ENCODE measurements at regions not wholly inside any gene's neighbourhood (a gene's known extent, or its start where the extent isn't known, plus 50 kb on each side); places are given as distances from the start of the nearest gene placed in this dataset.

DNA sequence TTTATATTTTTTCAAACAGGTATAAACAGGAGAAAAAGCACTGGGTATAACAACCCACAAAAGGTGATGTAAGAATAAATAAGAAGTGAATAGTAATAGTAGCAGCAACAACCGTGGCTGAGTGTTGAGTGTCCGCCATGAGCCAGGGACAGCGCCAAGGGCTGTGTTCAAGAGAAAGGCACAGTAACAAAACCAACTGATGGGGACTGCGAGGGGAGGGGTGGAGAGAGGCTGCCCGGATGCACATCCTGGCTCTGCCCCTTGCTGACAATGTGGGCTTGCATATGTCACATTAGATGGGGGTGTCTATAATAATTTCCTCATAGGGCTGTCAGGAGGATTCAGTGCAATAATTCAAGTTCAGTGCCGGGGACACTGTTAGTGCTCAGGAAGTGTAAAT, 912.4 kb downstream of the VRK1 start:
- no peak overlapping the region for H3K27ac ChIP-seq (ENCODE audit: low read depth in 1 of 3, low read length in 2 of 3)
- no peaks in the 10 kb centered on the region for H3K27me3 ChIP-seq (ENCODE audit: control insufficient read depth in 3 of 3, insufficient read depth in 3 of 3, low read length in 3 of 3)
- H3K4me3 ChIP-seq (ENCODE audit: low read depth in 1 of 3, low read length in 3 of 3), result no peak overlapping the region
- WGBS, 3 donors, result 67 to 74% (median 72%) methylated on average over 6 of the region's 6 CpGs
- FAIRE-seq, result no peak
- DNase-seq, result peak in 1 of 2 donors; percentile 37
- no peaks in the 10 kb centered on the region for H3K36me3 ChIP-seq (ENCODE audit: control insufficient read depth in 3 of 3, insufficient read depth in 2 of 3, low read depth in 1 of 3, low read length in 3 of 3)
- H3K4me1 ChIP-seq (ENCODE audit: control insufficient read depth in 3 of 3, insufficient read depth in 2 of 3, low read depth in 1 of 3, low read length in 2 of 3), result no peaks in the 10 kb centered on the region
- no peaks in the 10 kb centered on the region for H3K9me3 ChIP-seq (ENCODE audit: control insufficient read depth in 2 of 2, insufficient read depth in 1 of 2, low read depth in 1 of 2, low read length in 1 of 2)

DNA sequence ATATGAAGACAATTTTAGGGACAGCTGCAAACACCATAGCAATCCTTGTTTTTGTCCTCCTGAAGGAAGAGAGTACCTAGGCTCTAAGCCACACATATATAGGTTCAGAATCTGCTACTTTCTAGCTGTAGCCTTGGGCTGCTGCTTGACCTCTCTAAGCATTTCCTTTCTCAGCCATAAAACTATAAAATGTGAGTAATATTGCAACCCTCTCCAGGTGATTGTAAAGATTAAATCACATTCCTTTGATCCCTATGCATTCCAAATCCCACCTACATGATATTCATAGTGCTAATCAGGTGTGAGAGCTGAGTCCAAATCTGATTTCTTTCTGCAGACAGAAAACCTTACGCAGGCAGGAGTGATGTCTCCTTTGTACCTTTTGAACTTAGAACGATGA, 913.5 kb downstream of the VRK1 start:
- DNase-seq, result peak in 1 of 2 donors; percentile 22
- no peaks in the 10 kb centered on the region for H3K4me1 ChIP-seq (ENCODE audit: control insufficient read depth in 3 of 3, insufficient read depth in 2 of 3, low read depth in 1 of 3, low read length in 2 of 3)
- no peak overlapping the region for H3K27ac ChIP-seq (ENCODE audit: low read depth in 1 of 3, low read length in 2 of 3)
- FAIRE-seq, result no peak
- WGBS, 3 donors, result 21 to 70% (median 40%) methylated on average over 2 of the region's 2 CpGs
- no peaks in the 10 kb centered on the region for H3K27me3 ChIP-seq (ENCODE audit: control insufficient read depth in 3 of 3, insufficient read depth in 3 of 3, low read length in 3 of 3)
- H3K36me3 ChIP-seq (ENCODE audit: control insufficient read depth in 3 of 3, insufficient read depth in 2 of 3, low read depth in 1 of 3, low read length in 3 of 3), result no peaks in the 10 kb centered on the region
- H3K4me3 ChIP-seq (ENCODE audit: low read depth in 1 of 3, low read length in 3 of 3), result no peak overlapping the region
- no peaks in the 10 kb centered on the region for H3K9me3 ChIP-seq (ENCODE audit: control insufficient read depth in 2 of 2, insufficient read depth in 1 of 2, low read depth in 1 of 2, low read length in 1 of 2)

GRCh38 chr14:97712471-97712870, 915.3 kb downstream of the VRK1 start:
- DNase-seq (no peak), FAIRE-seq (no peak)
- no peaks in the 10 kb centered on the region for H3K27me3 ChIP-seq (ENCODE audit: control insufficient read depth in 3 of 3, insufficient read depth in 3 of 3, low read length in 3 of 3)
- no peaks in the 10 kb centered on the region for H3K9me3 ChIP-seq (ENCODE audit: control insufficient read depth in 2 of 2, insufficient read depth in 1 of 2, low read depth in 1 of 2, low read length in 1 of 2)
- H3K4me3 ChIP-seq (ENCODE audit: low read depth in 1 of 3, low read length in 3 of 3), result no peak overlapping the region
- no peaks in the 10 kb centered on the region for H3K36me3 ChIP-seq (ENCODE audit: control insufficient read depth in 3 of 3, insufficient read depth in 2 of 3, low read depth in 1 of 3, low read length in 3 of 3)
- no peak overlapping the region for H3K27ac ChIP-seq (ENCODE audit: low read depth in 1 of 3, low read length in 2 of 3)
- no peaks in the 10 kb centered on the region for H3K4me1 ChIP-seq (ENCODE audit: control insufficient read depth in 3 of 3, insufficient read depth in 2 of 3, low read depth in 1 of 3, low read length in 2 of 3)

DNA sequence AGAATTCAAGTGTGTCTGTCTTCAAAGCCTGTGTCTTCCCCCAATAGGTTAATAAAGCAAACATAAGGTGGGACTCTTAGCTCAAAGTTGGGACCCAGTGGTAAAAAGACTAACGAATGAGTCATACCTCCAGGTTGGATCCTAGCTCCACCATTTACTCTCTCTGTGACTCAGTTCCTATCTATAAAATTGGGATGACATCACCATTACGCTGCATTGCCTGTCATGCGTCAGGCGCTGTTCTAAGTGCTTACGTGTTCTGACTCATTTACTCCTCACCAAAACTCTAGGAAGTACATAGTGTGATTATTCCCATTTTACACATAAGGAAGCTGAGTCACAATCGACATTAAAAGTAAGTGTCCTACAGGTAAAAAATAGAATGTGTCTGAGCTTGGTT, 915.8 kb downstream of the VRK1 start:
- Histone ChIP-seq H3K9me3 (ENCODE audit: control insufficient read depth in 2 of 2, insufficient read depth in 1 of 2, low read depth in 1 of 2, low read length in 1 of 2) (no peaks in the 10 kb centered on the region), H3K4me1 (ENCODE audit: control insufficient read depth in 3 of 3, insufficient read depth in 2 of 3, low read depth in 1 of 3, low read length in 2 of 3) (no peaks in the 10 kb centered on the region), H3K27ac (ENCODE audit: low read depth in 1 of 3, low read length in 2 of 3) (no peak overlapping the region), H3K4me3 (ENCODE audit: low read depth in 1 of 3, low read length in 3 of 3) (no peak overlapping the region), H3K27me3 (ENCODE audit: control insufficient read depth in 3 of 3, insufficient read depth in 3 of 3, low read length in 3 of 3) (no peaks in the 10 kb centered on the region), H3K36me3 (ENCODE audit: control insufficient read depth in 3 of 3, insufficient read depth in 2 of 3, low read depth in 1 of 3, low read length in 3 of 3) (no peaks in the 10 kb centered on the region)
- FAIRE-seq (no peak), DNase-seq (no peak)
- 68 to 84% (median 74%) methylated on average over 6 of the region's 6 CpGs for WGBS, 3 donors

- no peak for DNase-seq
- Histone ChIP-seq H3K36me3 (ENCODE audit: control insufficient read depth in 3 of 3, insufficient read depth in 2 of 3, low read depth in 1 of 3, low read length in 3 of 3) (no peaks in the 10 kb centered on the region), H3K9me3 (ENCODE audit: control insufficient read depth in 2 of 2, insufficient read depth in 1 of 2, low read depth in 1 of 2, low read length in 1 of 2) (no peaks in the 10 kb centered on the region), H3K27me3 (ENCODE audit: control insufficient read depth in 3 of 3, insufficient read depth in 3 of 3, low read length in 3 of 3) (no peaks in the 10 kb centered on the region), H3K4me3 (ENCODE audit: low read depth in 1 of 3, low read length in 3 of 3) (no peak overlapping the region), H3K4me1 (ENCODE audit: control insufficient read depth in 3 of 3, insufficient read depth in 2 of 3, low read depth in 1 of 3, low read length in 2 of 3) (no peaks in the 10 kb centered on the region), H3K27ac (ENCODE audit: low read depth in 1 of 3, low read length in 2 of 3) (no peak overlapping the region)
- 64 to 82% (median 73%) methylated on average over 1 of the region's 1 CpG for WGBS, 3 donors
- FAIRE-seq, result no peak
Observed at GRCh38 chr14:97718886-97719442, 921.8 kb downstream of the VRK1 start.

GRCh38 chr14:97719931-97720330, 922.7 kb downstream of the VRK1 start:
- H3K4me3 ChIP-seq (ENCODE audit: low read depth in 1 of 3, low read length in 3 of 3), result no peak overlapping the region

DNA sequence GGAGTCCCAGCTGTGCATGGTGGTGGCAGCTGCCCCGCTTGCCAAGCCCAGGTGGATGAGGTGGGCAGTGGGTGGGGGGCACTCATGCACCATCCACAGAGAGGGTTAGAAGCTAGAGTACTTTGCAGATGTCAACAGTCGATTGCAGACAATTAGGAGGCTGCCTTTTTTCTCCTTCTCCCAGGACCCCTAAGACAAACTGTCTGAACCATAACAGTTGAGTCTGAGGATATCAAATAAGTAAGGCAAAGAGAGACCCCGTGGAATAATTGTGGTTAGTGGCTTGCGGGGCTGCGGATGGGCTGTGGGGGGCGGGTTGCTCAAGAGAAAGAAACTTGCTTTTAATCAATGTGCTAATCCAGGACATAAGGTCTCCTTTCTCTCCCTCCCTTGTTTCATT, 926.2 kb downstream of the VRK1 start:
- H3K27ac ChIP-seq (ENCODE audit: low read depth in 1 of 3, low read length in 2 of 3), result no peak overlapping the region
- no peaks in the 10 kb centered on the region for H3K9me3 ChIP-seq (ENCODE audit: control insufficient read depth in 2 of 2, insufficient read depth in 1 of 2, low read depth in 1 of 2, low read length in 1 of 2)
- no peaks in the 10 kb centered on the region for H3K4me1 ChIP-seq (ENCODE audit: control insufficient read depth in 3 of 3, insufficient read depth in 2 of 3, low read depth in 1 of 3, low read length in 2 of 3)
- H3K36me3 ChIP-seq (ENCODE audit: control insufficient read depth in 3 of 3, insufficient read depth in 2 of 3, low read depth in 1 of 3, low read length in 3 of 3), result no peaks in the 10 kb centered on the region
- H3K4me3 ChIP-seq (ENCODE audit: low read depth in 1 of 3, low read length in 3 of 3), result no peak overlapping the region
- no peaks in the 10 kb centered on the region for H3K27me3 ChIP-seq (ENCODE audit: control insufficient read depth in 3 of 3, insufficient read depth in 3 of 3, low read length in 3 of 3)
- FAIRE-seq (no peak), DNase-seq (no peak)
- 67 to 75% (median 72%) methylated on average over 6 of the region's 6 CpGs for WGBS, 3 donors

More at GRCh38 chr14:97719931-97720330, 922.7 kb downstream of the VRK1 start:
- no peak overlapping the region for H3K27ac ChIP-seq (ENCODE audit: low read depth in 1 of 3, low read length in 2 of 3)
- DNase-seq (peak in 1 of 2 donors; percentile 12), FAIRE-seq (no peak)
- no peaks in the 10 kb centered on the region for H3K27me3 ChIP-seq (ENCODE audit: control insufficient read depth in 3 of 3, insufficient read depth in 3 of 3, low read length in 3 of 3)
- H3K9me3 ChIP-seq (ENCODE audit: control insufficient read depth in 2 of 2, insufficient read depth in 1 of 2, low read depth in 1 of 2, low read length in 1 of 2), result no peaks in the 10 kb centered on the region
- 22 to 74% (median 73%) methylated on average over 2 of the region's 2 CpGs for WGBS, 3 donors
- no peaks in the 10 kb centered on the region for H3K4me1 ChIP-seq (ENCODE audit: control insufficient read depth in 3 of 3, insufficient read depth in 2 of 3, low read depth in 1 of 3, low read length in 2 of 3)
- H3K36me3 ChIP-seq (ENCODE audit: control insufficient read depth in 3 of 3, insufficient read depth in 2 of 3, low read depth in 1 of 3, low read length in 3 of 3), result no peaks in the 10 kb centered on the region

- 71 to 78% (median 72%) methylated on average over 7 of the region's 7 CpGs for WGBS, 3 donors
- no peaks in the 10 kb centered on the region for H3K27me3 ChIP-seq (ENCODE audit: control insufficient read depth in 3 of 3, insufficient read depth in 3 of 3, low read length in 3 of 3)
- H3K4me3 ChIP-seq (ENCODE audit: low read depth in 1 of 3, low read length in 3 of 3), result no peak overlapping the region
- peak overlapping the region in 2 of 3 donors; percentile 8 to 82 for H3K27ac ChIP-seq (ENCODE audit: low read depth in 1 of 3, low read length in 2 of 3)
- no peaks in the 10 kb centered on the region for H3K36me3 ChIP-seq (ENCODE audit: control insufficient read depth in 3 of 3, insufficient read depth in 2 of 3, low read depth in 1 of 3, low read length in 3 of 3)
- no peak for DNase-seq
- H3K9me3 ChIP-seq (ENCODE audit: control insufficient read depth in 2 of 2, insufficient read depth in 1 of 2, low read depth in 1 of 2, low read length in 1 of 2), result no peaks in the 10 kb centered on the region
- no peaks in the 10 kb centered on the region for H3K4me1 ChIP-seq (ENCODE audit: control insufficient read depth in 3 of 3, insufficient read depth in 2 of 3, low read depth in 1 of 3, low read length in 2 of 3)
- FAIRE-seq, result no peak
Observed at GRCh38 chr14:97723819-97724218, 926.6 kb downstream of the VRK1 start.

DNA sequence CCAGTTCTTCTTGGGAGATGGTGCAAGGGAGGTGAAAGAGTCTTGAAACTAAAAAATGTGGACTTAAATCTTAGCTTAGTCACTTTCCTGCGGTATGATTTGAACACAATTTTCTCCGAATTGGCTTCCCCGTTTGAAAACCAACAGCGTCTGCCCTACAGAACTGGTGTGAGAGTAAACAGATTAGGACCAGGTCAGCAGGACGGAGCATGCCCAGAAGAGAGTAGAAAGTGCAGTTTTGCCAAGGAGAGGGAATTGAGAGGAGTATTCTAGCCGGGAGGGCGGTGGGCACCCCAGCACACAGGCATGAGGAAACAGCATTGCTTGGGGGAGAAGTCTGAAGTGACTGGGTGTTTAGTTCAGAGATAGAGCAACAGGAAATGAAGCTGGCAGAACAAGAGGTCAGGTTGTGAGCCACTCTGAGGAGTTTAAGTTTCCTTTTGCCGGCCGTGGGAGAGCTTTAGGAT, 927.1 kb downstream of the VRK1 start:
- DNase-seq, result peak in 1 of 2 donors; percentile 40
- Histone ChIP-seq H3K36me3 (ENCODE audit: control insufficient read depth in 3 of 3, insufficient read depth in 2 of 3, low read depth in 1 of 3, low read length in 3 of 3) (no peaks in the 10 kb centered on the region), H3K4me1 (ENCODE audit: control insufficient read depth in 3 of 3, insufficient read depth in 2 of 3, low read depth in 1 of 3, low read length in 2 of 3) (no peaks in the 10 kb centered on the region), H3K27me3 (ENCODE audit: control insufficient read depth in 3 of 3, insufficient read depth in 3 of 3, low read length in 3 of 3) (no peaks in the 10 kb centered on the region), H3K9me3 (ENCODE audit: control insufficient read depth in 2 of 2, insufficient read depth in 1 of 2, low read depth in 1 of 2, low read length in 1 of 2) (no peaks in the 10 kb centered on the region), H3K27ac (ENCODE audit: low read depth in 1 of 3, low read length in 2 of 3) (peak overlapping the region in 2 of 3 donors; percentile 8 to 82), H3K4me3 (ENCODE audit: low read depth in 1 of 3, low read length in 3 of 3) (no peak overlapping the region)
- FAIRE-seq, result no peak
- 33 to 42% (median 41%) methylated on average over 9 of the region's 9 CpGs for WGBS, 3 donors
